OCI-LY7 (cell line): ENCODE measurements at regions not wholly inside any gene's neighbourhood (a gene's known extent, or its start where the extent isn't known, plus 50 kb on each side); places are given as distances from the start of the nearest gene placed in this dataset.
"Not testable (repeated sequence)": the region's sequence is repeated elsewhere in the genome, so short reads cannot be mapped to it uniquely, and the experiment has no call there.

Experiments used
- CTCF ChIP-seq: fragments of 200-600 bp; sonication (generic); conservative IDR thresholded peaks from 2 replicates; pipeline ENCODE4 v1.5.1; 2014; ENCODE audit warnings: mild to moderate bottlenecking, antibody characterized with exemption, low read length, moderate library complexity, mixed read lengths
- EZH2phosphoT487 ChIP-seq: fragments of 200-600 bp; sonication (generic); IDR thresholded peaks from 2 replicates; pipeline ENCODE4 v1.6.1; 2018; ENCODE audit warnings: low read depth, borderline replicate concordance, mild to moderate bottlenecking, mixed run types, antibody characterized with exemption, low read length, moderate library complexity, mixed read lengths

- TF ChIP-seq CTCF, EZH2phosphoT487: not testable (repeated sequence)
Measured at GRCh38 chr6:169098651-169099050, 155.0 kb downstream of the THBS2 start.
